HG03103 (cell line): ENCODE measurements at regions not wholly inside any gene's neighbourhood (a gene's known extent, or its start where the extent isn't known, plus 50 kb on each side); places are given as distances from the start of the nearest gene placed in this dataset.
"Not testable (repeated sequence)": the region's sequence is repeated elsewhere in the genome, so short reads cannot be mapped to it uniquely, and the experiment has no call there.

Experiments
- ATAC-seq: cut with Tn5 transposase; IDR thresholded peaks from one replicate; pipeline ENCODE4 v1.9.1; 2021; ENCODE audit warnings: low read depth; ENCODE audit not compliant: unreplicated experiment

DNA sequence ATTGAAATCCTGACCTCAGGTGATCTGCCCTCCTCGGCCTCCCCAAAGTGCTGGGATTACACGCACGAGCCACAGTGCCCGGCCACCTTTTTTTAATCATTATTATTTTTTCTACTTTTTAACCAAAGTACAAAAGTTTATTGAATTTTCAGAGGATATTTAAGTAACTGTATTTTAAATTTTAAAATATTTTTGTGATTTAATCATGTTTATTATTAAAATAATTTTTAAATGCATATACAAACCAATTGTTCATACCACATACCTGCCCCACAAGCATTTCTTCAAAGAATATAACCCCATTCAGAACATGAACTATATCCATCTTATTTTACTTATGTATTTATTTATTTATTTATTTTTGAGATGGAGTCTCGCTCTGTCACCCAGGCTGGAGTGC, 163.6 kb upstream of the MAP2 start:
- ATAC-seq = no peak

DNA sequence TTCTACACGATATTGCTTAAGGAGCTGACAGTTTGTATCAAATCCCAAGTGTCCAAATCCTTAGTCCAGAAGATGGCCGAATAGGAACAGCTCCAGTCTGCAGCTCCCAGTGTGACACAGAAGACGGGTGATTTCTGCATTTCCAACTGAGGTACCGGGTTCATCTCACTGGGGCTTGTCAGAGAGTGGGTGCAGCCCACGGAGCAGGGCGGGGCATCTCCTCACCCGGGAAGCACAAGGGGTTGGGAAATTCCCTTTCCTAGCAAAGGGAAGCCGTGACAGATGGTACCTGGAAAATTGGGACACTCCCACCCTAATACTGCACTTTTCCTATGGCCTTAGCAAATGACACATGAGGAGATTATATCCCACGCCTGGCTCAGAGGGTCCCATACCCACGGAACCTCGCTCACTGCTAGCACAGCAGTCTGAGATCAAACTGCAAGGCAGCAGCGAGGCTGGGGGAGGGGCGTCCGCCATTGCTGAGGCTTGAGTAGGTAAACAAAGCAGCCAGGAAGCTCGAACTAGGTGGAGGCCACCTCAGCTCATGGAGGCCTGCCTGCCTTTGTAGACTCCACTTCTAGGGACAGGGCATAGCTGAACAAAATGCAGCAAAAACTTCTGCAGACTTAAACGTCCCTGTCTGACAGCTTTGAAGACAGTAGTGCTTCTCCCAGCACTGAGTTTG, 162.3 kb upstream of the MAP2 start:
- not testable (repeated sequence) for ATAC-seq

DNA sequence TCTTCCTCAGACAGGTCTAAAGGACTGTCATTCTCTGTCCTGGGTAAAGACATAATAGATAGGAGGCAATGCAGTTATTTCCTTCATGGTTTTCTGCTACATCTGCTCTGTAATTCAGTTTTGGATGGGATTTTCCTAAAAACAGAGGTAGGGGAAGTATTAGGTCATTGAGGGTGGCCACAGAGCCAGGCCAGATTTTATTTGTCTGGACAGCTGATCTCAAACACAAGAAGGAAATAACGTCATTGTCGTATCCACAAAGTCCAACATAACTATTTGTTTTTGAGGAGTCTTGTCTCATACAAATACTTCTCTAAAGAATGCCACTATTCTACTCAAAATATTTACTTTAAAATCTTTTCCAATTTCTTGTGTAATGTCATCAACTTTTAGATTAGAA, 154.8 kb upstream of the MAP2 start:
- no peak for ATAC-seq

DNA sequence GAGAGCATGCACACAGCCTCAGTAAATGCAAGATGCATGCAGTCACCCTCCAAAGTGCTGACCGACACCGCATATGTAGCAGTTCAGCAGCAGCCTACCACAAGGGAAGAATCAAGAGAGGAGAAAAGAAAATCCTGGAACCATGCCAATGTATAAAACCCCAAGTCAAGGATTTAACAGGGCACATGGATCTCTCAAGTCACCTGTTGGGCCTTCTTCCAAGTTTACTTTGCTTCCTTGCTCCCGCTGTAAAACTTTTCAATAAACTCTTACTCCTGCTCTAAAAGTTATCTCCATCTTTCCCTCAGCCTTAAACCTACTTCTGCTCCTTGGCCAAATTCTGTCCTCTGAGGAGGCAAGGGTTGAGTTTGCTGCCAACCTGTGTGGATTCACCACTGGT, 147.8 kb upstream of the MAP2 start:
- no peak for ATAC-seq

DNA sequence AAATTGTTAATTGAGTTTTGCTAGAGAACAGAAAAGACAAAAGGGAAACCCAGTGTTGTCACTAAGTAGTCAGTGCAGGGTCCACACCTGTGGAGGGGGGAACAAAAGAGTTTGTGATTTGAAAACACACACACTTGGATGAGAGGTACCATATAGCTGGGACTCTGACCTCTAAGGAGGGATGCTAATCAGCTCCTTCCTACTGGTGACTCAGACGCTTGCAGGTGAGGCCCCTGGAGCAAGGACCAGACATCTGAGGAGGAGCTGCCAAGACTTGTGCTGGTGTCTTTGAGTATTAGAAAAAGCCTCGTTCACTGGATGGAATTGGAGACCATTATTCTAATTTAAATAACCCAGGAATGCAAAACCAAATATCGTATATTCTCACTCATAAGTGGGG, 146.4 kb upstream of the MAP2 start:
- no peak for ATAC-seq

DNA sequence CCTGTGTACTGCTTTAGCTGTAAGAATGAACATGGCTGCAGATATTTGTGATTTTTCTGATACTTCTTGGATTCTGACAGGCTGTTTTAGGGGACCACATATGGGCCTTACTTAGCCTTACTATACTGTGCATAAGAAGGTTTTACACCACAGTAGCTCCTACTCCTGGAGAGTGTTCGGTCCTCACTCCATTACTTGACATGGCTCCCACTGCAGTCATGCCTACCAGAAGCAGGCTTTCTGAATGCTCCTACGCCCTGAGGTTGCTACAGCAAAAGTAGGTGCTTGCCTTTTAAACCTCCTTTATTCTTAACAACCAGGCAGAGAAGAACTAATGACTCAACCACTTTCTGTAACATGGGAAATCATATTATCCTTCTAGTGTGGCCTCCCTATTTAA, 125.2 kb upstream of the MAP2 start:
- no peak for ATAC-seq

DNA sequence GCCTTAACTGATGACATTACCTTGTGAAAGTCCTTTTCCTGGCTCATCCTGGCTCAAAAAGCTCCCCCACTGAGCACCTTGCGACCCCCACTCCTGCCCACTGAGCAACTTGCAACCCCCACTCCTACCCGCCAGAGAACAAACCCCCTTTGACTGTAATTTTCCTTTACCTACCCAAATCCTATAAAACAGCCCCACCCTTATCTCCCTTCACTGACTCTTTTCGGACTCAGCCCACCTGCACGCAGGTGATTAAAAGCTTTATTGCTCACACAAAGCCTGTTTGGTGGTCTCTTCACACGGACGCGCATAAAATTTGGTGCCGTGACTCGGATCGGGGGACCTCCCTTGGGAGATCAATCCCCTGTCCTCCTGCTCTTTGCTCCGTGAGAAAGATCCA, 124.4 kb upstream of the MAP2 start:
- not testable (repeated sequence) for ATAC-seq

DNA sequence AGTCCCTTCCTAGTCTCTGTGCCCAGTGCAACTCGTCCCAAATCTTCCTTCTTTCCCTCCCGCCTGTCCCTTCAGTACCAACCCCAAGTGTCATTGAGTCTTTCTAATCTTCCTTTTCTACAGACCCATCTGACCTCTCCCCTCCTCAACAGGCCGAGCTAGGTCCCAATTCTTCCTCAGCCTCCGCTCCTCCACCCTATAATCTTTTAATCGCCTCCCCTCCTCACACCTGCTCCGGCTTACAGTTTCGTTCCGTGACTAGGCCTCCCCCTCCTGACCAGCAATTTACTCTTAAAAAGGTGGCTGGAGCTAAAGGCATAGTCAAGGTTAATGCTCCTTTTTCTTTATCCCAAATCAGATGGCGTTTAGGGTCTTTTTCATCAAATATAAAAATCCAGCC, 123.1 kb upstream of the MAP2 start:
- not testable (repeated sequence) for ATAC-seq

DNA sequence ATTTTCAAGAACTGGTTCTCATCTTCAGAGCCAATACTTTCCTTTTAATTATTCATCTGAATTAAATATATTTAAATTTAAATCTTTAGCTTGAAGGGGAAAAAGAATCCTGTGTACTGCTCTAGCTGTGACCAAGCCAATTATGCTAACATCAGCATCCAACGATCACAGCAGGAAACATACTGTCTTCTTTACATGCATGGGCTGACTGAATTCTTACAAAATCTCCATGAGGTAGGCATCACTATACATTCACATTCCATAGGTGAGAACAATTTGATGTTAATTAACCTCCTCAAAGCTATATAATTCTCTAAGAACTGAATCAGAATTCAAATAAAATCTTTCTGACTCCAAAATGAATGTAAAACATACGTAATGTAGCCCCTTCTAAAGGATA, 118.8 kb upstream of the MAP2 start:
- no peak for ATAC-seq

DNA sequence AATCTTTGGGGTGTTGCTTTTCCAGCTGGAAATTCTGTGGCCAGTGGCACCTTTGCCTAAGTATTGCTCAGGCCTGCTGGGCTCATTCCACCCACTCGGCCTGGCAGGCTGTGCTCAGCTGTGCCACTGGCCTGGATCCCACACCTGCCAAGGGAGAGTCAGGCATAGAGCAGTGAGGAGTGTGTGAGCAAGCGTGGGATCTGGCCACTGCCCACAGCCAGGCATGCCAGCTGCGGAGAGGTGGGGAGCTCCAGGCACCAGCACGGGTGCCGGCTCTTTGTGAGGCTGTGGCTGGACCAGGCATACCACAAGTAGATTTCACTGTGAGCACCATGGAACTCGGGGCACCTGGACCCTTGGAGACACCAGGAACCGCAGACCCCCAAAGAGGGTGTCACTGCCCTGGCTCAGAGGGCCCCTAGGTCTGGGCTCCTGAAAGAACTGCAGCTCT, 118.1 kb upstream of the MAP2 start:
- no peak for ATAC-seq

DNA sequence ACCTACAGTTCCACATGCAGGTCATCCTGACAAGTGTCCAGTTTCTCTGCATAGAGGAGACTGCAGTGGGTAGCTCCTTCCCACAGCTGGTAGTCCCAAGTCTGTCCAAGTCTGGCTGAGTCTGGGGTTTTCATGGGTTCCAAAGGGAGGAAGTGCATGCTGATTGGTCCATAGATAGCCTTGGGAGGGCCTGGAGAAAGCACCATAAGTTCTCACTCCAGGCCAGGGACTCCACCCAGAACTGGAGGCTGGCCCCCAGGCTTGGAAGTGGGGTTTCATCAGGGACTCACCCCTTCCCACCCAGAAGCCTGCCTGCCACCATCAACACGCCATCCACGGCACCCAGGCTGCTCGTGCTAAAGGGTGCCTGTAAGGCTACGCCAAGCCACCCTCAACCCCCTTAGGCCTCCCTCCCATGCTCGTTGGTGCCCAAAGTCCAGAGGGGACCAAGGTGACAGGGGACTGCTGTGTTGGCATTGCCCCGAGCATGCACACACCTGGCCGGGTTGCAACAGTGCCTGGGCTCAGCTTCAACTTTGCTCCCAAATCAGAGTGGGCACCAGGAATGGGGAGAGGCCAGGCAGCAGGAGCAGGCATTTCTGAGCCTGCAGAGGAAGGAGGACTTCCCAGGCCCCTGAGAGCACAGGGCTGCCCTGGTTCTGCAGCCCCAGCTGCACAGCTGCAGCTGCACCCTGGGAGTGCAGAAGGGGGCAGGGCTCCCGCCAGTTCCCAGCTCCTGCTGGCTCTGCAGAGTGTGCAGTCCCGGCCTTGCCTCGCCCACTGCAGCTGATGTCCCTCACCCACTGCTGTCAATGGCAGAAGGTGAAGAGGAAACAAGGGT, 116.5 kb upstream of the MAP2 start:
- no peak for ATAC-seq

DNA sequence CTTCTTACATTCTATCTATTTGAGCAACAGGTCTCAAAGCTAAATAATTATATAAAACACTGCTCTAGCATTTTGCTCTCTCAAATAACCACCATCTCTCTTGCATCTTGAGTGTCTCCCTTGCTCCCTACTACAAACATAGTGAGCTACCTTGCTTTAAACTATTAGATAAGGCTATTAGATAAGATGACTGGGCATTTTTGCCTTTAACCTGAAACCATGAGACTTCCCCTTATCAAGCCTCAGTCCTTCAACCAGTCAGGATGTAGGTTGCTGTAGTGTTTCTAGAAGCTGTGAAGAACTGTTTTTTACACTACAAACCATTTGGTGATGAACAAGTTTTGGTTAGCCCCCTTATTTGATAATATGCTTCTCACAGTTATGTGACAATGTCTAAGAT, 115.4 kb upstream of the MAP2 start:
- ATAC-seq = no peak

DNA sequence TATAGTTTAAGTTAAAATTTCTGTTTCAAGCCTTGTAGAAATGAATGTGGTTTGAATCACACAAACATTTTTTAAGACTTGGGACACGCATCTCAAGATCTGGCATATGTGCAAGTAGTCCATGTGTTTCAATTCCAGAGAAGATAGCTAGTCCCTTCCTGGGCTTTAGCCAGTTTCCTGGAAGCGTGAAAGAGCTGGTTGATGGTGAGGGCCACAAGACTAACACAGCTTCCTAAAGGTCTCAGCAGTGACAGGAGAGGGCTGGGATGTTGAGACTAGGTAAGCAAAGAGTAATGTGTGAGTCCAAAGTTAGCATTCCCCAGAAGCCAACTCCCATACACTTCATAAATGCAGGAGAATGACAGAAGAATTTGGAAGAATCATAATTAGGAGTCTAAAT, 111.9 kb upstream of the MAP2 start:
- no peak for ATAC-seq

DNA sequence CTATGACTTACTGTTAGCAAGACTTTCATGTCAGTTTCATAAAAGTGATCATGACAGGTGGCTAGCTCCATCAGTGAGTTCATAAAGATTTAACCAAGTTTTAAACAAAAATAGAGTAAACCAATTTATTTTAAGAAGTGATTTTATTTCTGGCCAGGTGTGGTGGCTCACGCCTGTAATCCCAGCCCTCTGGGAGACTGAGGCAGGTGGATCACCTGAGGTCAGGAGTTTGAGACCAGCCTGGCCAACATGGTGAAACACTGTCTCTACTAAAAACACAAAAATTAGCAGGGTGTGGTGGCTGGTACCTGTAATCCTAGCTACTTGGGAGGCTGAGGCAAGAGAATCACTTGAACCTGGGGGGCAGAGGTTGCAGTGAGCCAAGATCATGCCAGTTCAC, 111.4 kb upstream of the MAP2 start:
- not testable (repeated sequence) for ATAC-seq

DNA sequence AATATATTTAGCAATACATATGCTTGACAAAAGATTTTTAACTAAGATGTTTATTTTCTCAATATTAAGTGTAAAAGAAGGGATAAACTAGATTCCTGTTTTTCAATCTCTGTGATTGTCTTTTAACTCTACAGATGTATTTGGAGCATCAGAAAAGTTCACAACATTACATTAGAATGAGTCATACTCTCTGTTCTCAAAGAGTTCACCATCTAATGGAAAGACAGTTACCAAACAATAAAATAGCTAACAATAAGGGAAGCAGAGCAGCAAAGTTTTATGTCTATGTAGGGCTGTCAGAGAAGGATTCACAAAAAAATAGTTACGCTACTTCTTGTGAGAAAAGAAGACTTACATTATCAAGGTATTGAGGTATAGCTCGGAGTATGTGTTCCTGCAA, 109.2 kb upstream of the MAP2 start:
- no peak for ATAC-seq

DNA sequence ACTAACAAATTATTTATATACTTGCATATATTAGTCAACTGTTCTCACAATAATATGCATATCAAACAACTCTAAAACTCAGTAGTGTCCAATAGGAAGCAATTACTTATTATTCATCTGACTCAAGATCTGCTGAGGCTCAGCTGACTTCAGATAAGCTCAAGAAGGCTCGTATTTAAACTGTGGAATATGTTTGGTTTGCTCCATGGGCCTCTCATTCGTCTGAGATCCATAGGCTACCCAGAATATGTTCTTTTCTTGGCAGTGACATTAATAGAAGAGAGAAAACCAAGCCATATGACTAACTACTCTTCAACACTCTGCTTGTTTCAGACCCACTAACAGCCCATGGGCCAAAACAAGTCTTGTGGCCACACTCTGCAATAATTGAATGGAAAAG, 107.7 kb upstream of the MAP2 start:
- ATAC-seq = no peak

DNA sequence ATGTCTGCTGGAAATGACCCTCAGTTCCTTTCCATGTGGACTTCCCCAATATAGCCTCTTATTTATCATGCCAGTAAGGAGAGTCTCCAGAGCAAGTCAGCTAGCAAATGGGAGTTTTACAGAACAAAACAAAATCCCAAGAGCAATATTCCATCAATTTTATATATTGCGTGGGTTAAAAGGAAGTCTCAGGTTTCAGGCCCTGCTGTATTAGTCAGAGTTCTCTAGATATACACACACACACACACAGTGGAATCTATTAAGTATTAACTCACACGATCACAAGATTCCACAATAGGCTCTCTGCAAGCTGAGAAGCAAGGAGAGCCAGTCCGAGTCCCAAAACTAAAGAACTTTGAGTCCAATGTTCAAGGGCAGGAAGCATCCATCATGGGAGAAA, 102.8 kb upstream of the MAP2 start:
- no peak for ATAC-seq

DNA sequence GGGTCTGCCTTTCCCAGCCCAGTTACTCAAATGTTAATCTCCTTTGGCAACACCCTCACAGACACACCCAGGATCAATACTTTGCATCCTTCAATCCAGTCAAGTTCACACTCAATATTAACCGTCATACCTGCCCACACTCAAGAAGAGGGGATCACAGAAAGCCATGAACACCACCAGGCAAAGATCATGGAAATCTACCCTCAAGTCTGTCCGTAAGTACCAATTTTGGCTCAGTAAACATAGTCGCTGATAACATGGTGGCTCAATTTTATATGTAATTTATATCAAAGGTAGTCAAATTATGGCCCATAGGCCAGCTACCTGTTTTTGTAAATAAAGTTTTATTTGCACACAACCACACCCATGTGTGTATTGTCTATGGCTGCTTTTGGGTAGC, 102.3 kb upstream of the MAP2 start:
- ATAC-seq = no peak

DNA sequence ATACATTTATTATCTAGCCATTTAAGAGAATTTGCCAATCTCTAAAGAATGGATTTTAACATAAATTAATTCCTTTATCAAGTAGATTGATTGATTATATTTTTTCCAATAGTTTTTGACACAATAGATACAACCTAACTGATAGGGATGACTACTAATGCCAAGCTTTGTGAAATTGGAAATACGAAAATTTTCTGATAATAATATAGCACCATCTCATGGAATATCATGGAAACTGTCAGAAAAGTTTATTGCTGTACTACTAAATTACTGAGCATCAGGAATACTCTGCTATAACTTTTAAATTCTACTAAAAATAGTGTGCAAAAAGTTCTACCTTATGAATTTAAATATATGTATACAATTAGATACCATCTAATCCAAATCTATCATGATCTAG, 101.8 kb upstream of the MAP2 start:
- ATAC-seq = no peak

DNA sequence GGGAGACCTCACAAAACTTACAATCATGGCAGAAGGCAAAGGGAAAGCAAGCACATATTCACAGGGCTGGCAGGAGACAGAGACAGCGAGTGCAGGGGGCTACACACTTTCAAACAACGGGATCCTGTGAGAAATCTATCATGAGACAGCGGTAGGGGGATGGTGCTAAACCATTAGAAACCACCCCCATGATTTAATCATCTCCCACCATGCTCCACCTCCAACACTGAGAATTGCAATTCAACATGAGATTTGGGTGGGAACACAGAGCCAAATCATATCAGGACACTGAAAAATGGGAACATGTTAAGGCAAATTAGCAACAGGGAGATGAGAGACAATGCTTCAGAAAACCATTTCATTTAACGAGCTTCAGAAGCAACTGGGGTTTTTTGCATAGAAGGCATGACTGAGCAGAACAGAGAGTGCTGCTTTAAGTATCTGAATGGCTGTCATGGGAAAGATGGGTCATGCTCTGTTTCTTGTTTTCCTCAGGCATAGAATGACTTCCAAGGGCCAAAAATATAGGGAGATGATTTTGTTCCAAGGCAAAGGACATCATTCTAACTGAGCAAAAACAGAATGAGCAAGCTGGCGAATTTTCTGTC, 100.8 kb upstream of the MAP2 start:
- no peak for ATAC-seq

DNA sequence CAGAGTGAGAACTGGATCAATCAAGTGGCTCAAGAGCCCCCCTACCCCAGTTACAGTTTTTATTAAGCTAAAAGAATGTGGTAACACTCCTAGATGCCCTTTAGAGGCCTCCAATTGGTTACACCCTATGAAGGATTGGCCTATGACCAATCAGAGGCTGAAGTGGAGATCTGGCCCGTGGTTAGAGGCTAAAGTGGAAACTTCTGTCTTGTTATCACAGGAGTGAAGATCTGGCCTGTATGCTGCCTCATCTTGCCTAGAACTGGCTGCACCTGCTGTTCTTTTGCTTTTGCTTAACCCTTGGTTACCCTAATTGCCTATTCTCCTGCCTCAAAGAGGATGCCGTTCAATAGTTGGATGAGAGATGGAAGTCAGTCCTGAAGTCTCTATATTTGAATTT, 100.1 kb upstream of the MAP2 start:
- ATAC-seq = no peak

DNA sequence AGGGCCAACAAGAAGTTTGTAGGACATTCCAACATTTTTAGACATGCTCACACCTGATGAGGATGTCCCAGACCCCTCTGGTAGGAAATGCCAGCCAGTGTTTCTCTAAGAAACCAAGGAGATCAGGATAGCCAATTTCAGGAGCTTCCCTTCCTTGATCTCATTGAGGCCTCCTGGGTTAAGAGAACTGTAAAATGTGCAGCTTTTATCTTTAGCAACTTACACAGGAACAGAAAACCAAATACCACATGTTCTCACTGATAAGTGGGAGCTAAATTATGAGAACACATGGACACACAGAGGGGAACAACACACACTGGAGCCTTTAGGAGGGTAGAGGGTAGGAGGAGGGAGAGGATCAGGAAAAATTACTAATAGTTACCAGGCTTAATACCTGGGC, 99.6 kb upstream of the MAP2 start:
- no peak for ATAC-seq
